ENCODE measurements at regions not wholly inside any gene's neighbourhood (a gene's known extent, or its start where the extent isn't known, plus 50 kb on each side); places are given as distances from the start of the nearest gene placed in this dataset.

DNA sequence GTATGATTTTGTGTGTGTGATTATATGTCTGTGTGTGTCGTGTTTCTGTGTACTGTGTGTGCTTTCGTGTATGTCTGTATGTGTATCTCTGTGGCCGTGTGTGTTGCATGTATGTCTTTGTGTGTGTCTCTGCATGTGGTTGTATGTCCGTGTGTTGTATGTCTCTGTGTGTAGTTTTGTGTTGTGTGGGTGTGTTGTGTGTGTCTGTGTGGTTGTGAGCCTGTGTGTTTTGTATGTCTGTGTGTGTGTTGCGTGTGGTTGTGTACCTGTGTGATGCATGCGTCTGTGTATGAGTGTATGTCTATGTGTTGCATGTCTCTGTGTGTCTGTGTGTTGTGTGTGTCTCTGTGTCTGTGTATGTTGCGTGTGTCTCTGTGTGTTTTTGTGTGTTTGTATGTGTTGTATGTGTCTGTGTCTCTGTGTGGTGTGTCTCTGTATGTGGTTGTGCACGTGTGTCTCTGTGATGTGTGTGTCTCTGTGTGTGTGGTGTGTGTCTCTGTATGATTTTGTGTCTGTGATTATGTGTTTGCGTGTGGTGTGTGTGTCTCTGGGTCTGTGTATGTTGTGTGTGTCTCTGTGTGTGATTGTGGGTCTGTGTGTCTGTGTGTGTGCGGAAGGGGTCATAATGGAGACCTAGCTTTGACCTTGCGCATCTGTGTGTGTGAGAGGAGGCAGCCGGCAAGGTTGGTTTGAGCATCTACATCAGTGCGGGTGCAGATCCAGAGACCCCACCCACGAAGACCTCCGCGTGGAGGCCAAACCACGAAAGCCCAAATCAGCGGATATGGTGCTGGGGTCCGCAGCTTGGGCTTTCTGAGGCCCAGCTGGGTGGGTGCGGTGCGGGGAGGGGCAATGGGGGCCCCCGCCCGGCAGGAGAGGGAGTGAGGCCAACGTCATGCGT is 212.6 kb upstream of the GSE1 start:
- intact Hi-C loops (cut with micrococcal nuclease; ENCODE audit: unreplicated experiment): no loop called here
- Histone ChIP-seq H3K4me1 (replicated peaks; ENCODE audit: insufficient read depth) (peaks cover 15% of the 10 kb centered on the region), H3K9me3 (ENCODE audit: insufficient read depth, low read depth) (no peaks in the 10 kb centered on the region), H2AFZ (no peak overlapping the region), H4K20me1 (ENCODE audit: insufficient read depth) (no peaks in the 10 kb centered on the region), H3K36me3 (ENCODE audit: low read depth) (no peaks in the 10 kb centered on the region), H3K79me2 (ENCODE audit: low read depth) (no peaks in the 10 kb centered on the region), H3K9me2 (ENCODE audit: insufficient read depth) (no peaks in the 10 kb centered on the region), H3K4me3 (no peak overlapping the region), H3K27me3 (ENCODE audit: insufficient read depth, low read depth) (no peaks in the 10 kb centered on the region), H3F3A (ENCODE audit: insufficient read depth, low read depth) (peaks cover 17% of the 10 kb centered on the region; the same call in 1 of the 2 replicates), H3K27ac (no peak overlapping the region), H3K4me2 (no peak overlapping the region)
- POLR2A ChIA-PET (ENCODE audit: unreplicated experiment): no interaction called here
- DNase-seq: no peak
- TF ChIP-seq EZH2 (IDR thresholded peaks at IDR 0.05; ENCODE audit: low read depth): no peak
- TF ChIP-seq, protein P1, sequence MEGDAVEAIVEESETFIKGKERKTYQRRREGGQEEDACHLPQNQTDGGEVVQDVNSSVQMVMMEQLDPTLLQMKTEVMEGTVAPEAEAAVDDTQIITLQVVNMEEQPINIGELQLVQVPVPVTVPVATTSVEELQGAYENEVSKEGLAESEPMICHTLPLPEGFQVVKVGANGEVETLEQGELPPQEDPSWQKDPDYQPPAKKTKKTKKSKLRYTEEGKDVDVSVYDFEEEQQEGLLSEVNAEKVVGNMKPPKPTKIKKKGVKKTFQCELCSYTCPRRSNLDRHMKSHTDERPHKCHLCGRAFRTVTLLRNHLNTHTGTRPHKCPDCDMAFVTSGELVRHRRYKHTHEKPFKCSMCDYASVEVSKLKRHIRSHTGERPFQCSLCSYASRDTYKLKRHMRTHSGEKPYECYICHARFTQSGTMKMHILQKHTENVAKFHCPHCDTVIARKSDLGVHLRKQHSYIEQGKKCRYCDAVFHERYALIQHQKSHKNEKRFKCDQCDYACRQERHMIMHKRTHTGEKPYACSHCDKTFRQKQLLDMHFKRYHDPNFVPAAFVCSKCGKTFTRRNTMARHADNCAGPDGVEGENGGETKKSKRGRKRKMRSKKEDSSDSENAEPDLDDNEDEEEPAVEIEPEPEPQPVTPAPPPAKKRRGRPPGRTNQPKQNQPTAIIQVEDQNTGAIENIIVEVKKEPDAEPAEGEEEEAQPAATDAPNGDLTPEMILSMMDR (conservative IDR thresholded peaks at IDR 0.05): no peak
- CTCF ChIA-PET: no interaction called here
- BruUV-seq (replicated peaks): no TSS peak

DNA sequence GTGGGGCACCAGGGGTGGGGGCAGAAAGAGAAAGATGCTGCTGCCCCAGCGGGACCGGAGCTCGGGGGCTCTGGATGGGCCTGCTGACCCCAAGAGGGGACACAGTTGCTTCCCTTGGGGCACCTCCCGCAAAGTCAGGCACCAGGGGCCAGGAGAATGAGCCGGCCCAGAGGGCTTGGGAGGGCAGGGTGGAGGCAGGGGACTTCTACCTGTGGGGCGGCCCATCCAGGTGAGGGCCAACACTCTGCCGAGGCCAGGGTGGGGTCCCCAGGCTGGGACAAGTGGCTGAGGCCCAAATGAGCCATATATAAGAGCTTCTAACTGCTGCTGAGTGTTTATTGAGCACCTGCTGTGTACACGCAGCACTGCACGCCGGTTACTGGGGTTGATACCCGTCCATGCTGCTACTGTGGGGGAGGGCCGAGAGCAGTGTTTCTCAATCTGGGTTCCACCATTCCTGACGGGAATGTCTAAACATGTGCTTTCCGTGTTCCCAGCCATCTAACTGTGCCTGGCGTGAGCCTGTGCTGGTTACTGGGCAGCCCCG is 211.7 kb upstream of the GSE1 start:
- no peaks in the 10 kb centered on the region for H3K79me2 ChIP-seq (ENCODE audit: low read depth)
- no peaks in the 10 kb centered on the region for H4K20me1 ChIP-seq (ENCODE audit: insufficient read depth)
- H3K9me2 ChIP-seq (ENCODE audit: insufficient read depth): no peaks in the 10 kb centered on the region
- DNase-seq: no peak
- POLR2A ChIA-PET (ENCODE audit: unreplicated experiment): no interaction called here
- H3F3A ChIP-seq (ENCODE audit: insufficient read depth, low read depth): peaks cover 9% of the 10 kb centered on the region; the same call in 1 of the 2 replicates
- no peak overlapping the region for H3K4me3 ChIP-seq
- H3K27me3 ChIP-seq (ENCODE audit: insufficient read depth, low read depth): no peaks in the 10 kb centered on the region
- H3K9me3 ChIP-seq (ENCODE audit: insufficient read depth, low read depth): no peaks in the 10 kb centered on the region
- H3K36me3 ChIP-seq (ENCODE audit: low read depth): no peaks in the 10 kb centered on the region
- CTCF ChIA-PET: interaction anchor here (0.6 kb wide), 1 partner anchor 208 kb away, joined by 3 read pairs; no protein-coding TSS in a partner anchor
- TF ChIP-seq, protein P1 (conservative IDR thresholded peaks at IDR 0.05): no peak
- TF ChIP-seq EZH2 (IDR thresholded peaks at IDR 0.05; ENCODE audit: low read depth): no peak
- H3K4me2 ChIP-seq: no peak overlapping the region
- no TSS peak for BruUV-seq (replicated peaks)
- H3K4me1 ChIP-seq (replicated peaks; ENCODE audit: insufficient read depth): peaks cover 10% of the 10 kb centered on the region
- H3K27ac ChIP-seq: no peak overlapping the region
- intact Hi-C loops (cut with micrococcal nuclease; ENCODE audit: unreplicated experiment): no loop called here
- H2AFZ ChIP-seq: no peak overlapping the region

DNA sequence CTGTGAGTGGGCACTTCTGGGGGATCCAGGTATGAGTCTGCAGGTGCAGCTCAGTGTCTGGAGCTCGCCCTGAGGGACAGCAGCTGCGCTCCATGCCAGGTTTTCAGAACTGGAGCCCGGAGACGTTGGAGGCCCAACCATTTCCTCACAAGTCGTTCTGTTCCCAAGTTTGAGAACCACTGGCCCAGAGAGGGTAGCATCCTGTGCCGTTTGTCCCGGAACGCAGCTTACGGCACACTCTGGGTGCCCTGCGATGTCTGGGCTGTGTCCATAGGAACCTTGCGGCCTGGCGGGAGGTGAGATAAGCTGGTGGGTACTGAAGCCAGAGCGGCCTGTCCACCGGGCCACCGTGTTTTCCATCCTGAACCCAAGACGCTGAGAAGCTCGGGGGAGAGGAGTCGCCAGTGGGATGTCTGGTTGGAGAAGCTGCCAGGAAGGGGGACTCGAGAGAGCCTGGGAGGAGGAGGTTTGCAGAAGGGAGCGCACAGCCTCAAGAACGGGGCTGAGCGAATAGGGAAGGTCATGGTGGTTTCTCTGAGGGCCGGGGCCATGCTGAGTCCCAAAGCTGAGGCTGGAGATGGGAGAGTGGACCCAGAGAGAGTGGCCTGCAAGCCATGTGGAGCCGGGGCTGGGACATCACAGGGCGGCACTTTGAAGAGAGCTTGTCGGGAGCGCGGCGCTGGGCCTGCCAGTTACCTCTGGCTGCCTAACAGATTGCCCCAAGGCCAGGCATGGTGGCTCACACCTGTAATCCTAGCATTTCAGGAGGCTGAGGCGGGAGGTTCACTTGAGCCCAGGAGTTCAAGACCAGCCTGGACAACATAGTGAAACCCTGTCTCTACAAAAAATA is 211.0 kb upstream of the GSE1 start:
- H2AFZ ChIP-seq: no peak overlapping the region
- H3K4me1 ChIP-seq (replicated peaks; ENCODE audit: insufficient read depth): peaks cover 8% of the 10 kb centered on the region
- H3K9me2 ChIP-seq (ENCODE audit: insufficient read depth): no peaks in the 10 kb centered on the region
- H3F3A ChIP-seq (ENCODE audit: insufficient read depth, low read depth): peaks cover 9% of the 10 kb centered on the region; the same call in 1 of the 2 replicates
- H3K4me3 ChIP-seq: no peak overlapping the region
- ChIA-PET POLR2A (ENCODE audit: unreplicated experiment) (interaction anchor here (0.6 kb wide), 1 partner anchor 19 kb away, joined by 10 read pairs; no protein-coding TSS in a partner anchor), CTCF (interaction anchor here (0.6 to 0.7 kb wide), 3 partner anchors 14 to 208 kb away, joined by 3 read pairs; no protein-coding TSS in a partner anchor)
- no TSS peak for BruUV-seq (replicated peaks)
- H3K9me3 ChIP-seq (ENCODE audit: insufficient read depth, low read depth): no peaks in the 10 kb centered on the region
- no peaks in the 10 kb centered on the region for H4K20me1 ChIP-seq (ENCODE audit: insufficient read depth)
- H3K4me2 ChIP-seq: no peak overlapping the region
- no peak for DNase-seq
- intact Hi-C loops (cut with micrococcal nuclease; ENCODE audit: unreplicated experiment): no loop called here
- H3K27me3 ChIP-seq (ENCODE audit: insufficient read depth, low read depth): no peaks in the 10 kb centered on the region
- H3K27ac ChIP-seq: no peak overlapping the region
- TF ChIP-seq, protein P1 (conservative IDR thresholded peaks at IDR 0.05): no peak
- TF ChIP-seq EZH2 (IDR thresholded peaks at IDR 0.05; ENCODE audit: low read depth): no peak
- no peaks in the 10 kb centered on the region for H3K36me3 ChIP-seq (ENCODE audit: low read depth)
- H3K79me2 ChIP-seq (ENCODE audit: low read depth): no peaks in the 10 kb centered on the region

All from PC-9 (cell line).